Trophoblast cell (in vitro differentiated cells and primary cell): ENCODE measurements at regions not wholly inside any gene's neighbourhood (a gene's known extent, or its start where the extent isn't known, plus 50 kb on each side); places are given as distances from the start of the nearest gene placed in this dataset.

Experiments used
- DNase-seq, 2 donors: peaks; one replicate each; pipeline ENCODE4 v3.0.0-alpha.2; 2016
- H2AFZ ChIP-seq: 2 replicates; pipeline ENCODE4 v1.6.1; 2013; ENCODE audit warnings: low read length, moderate library complexity, mild to moderate bottlenecking; ENCODE audit not compliant: insufficient read depth, poor library complexity
- H2AK5ac ChIP-seq: 2 replicates; pipeline ENCODE4 v1.6.1; 2013; ENCODE audit warnings: mild to moderate bottlenecking, low read length
- H2BK120ac ChIP-seq: 2 replicates; pipeline ENCODE4 v1.6.1; 2013; ENCODE audit warnings: low read length, mild to moderate bottlenecking, moderate library complexity; ENCODE audit not compliant: insufficient read depth, poor library complexity
- H2BK12ac ChIP-seq: 2 replicates; pipeline ENCODE4 v1.6.1; 2013; ENCODE audit warnings: mild to moderate bottlenecking, low read length, moderate library complexity
- H2BK5ac ChIP-seq: 2 replicates; pipeline ENCODE4 v1.6.1; 2013; ENCODE audit warnings: low read length, low read depth, moderate library complexity, mild to moderate bottlenecking; ENCODE audit not compliant: poor library complexity
- H3K14ac ChIP-seq: 2 replicates; pipeline ENCODE4 v1.6.1; 2013; ENCODE audit warnings: mild to moderate bottlenecking, low read length
- H3K18ac ChIP-seq: 2 replicates; pipeline ENCODE4 v1.6.1; 2013; ENCODE audit warnings: mild to moderate bottlenecking, low read length
- H3K23ac ChIP-seq: 2 replicates; pipeline ENCODE4 v1.6.1; 2013; ENCODE audit warnings: low read length
- H3K27ac ChIP-seq: 2 replicates; pipeline ENCODE4 v1.5.1; 2013; ENCODE audit warnings: low read depth, mild to moderate bottlenecking, inconsistent platforms, low read length, moderate library complexity
- H3K27me3 ChIP-seq: 2 replicates; pipeline ENCODE4 v1.6.1; 2013; ENCODE audit warnings: inconsistent platforms, mild to moderate bottlenecking, low read length, moderate library complexity; ENCODE audit not compliant: insufficient read depth
- H3K36me3 ChIP-seq, 2 experiments: 1 replicate in 1 of 2; 2 replicates in 1 of 2; pipeline ENCODE4 v1.6.1; 2013; ENCODE audit warnings: low read length in 2 of 2, mild to moderate bottlenecking in 2 of 2, moderate library complexity in 1 of 2; ENCODE audit not compliant: insufficient read depth in 2 of 2, control insufficient read depth in 1 of 2
- H3K4ac ChIP-seq: 2 replicates; pipeline ENCODE4 v1.6.1; 2013; ENCODE audit warnings: low read depth, mild to moderate bottlenecking, low read length, moderate library complexity
- H3K4me1 ChIP-seq, 2 experiments: 1 replicate in 1 of 2; 2 replicates in 1 of 2; pipeline ENCODE4 v1.6.1; 2013; ENCODE audit warnings: low read length in 2 of 2, mild to moderate bottlenecking in 2 of 2, moderate library complexity in 1 of 2; ENCODE audit not compliant: insufficient read depth in 2 of 2, control insufficient read depth in 1 of 2
- H3K4me2 ChIP-seq: 2 replicates; pipeline ENCODE4 v1.6.1; 2013; ENCODE audit warnings: inconsistent platforms, mild to moderate bottlenecking, low read length, moderate library complexity
- H3K4me3 ChIP-seq: 2 replicates; pipeline ENCODE4 v1.5.1; 2013; ENCODE audit warnings: mild to moderate bottlenecking, low read depth, low read length, inconsistent platforms
- H3K79me1 ChIP-seq: one replicate; pipeline ENCODE4 v1.6.1; 2013; ENCODE audit warnings: low read length
- H3K79me2 ChIP-seq: 2 replicates; pipeline ENCODE4 v1.6.1; 2013; ENCODE audit warnings: low read length, mild to moderate bottlenecking; ENCODE audit not compliant: control insufficient read depth, insufficient read depth, poor library complexity
- H3K9ac ChIP-seq: 2 replicates; pipeline ENCODE4 v1.6.1; 2013; ENCODE audit warnings: mild to moderate bottlenecking, low read length
- H3K9me3 ChIP-seq: 2 replicates; pipeline ENCODE4 v1.6.1; 2013; ENCODE audit warnings: low read depth, mild to moderate bottlenecking, control low read depth, inconsistent platforms, low read length; ENCODE audit not compliant: insufficient read depth
- H4K12ac ChIP-seq: 2 replicates; pipeline ENCODE4 v1.6.1; 2013; ENCODE audit warnings: low read depth, mild to moderate bottlenecking, low read length, moderate library complexity
- H4K8ac ChIP-seq: 2 replicates; pipeline ENCODE4 v1.6.1; 2013; ENCODE audit warnings: low read depth, mild to moderate bottlenecking, low read length, moderate library complexity
- H4K91ac ChIP-seq: one replicate; pipeline ENCODE4 v1.6.1; 2013; ENCODE audit warnings: low read depth, mild to moderate bottlenecking, low read length, moderate library complexity
- WGBS: extraction: QIAGEN DNeasy Blood & Tissue Kit; methylation state at CpG from one replicate; pipeline ENCODE4 v1.1.7; 2013; ENCODE audit warnings: missing lambda C conversion rate; ENCODE audit not compliant: insufficient read length, insufficient coverage; ENCODE audit errors: extremely low coverage; 5-methylcytosine and 5-hydroxymethylcytosine counted together

DNA sequence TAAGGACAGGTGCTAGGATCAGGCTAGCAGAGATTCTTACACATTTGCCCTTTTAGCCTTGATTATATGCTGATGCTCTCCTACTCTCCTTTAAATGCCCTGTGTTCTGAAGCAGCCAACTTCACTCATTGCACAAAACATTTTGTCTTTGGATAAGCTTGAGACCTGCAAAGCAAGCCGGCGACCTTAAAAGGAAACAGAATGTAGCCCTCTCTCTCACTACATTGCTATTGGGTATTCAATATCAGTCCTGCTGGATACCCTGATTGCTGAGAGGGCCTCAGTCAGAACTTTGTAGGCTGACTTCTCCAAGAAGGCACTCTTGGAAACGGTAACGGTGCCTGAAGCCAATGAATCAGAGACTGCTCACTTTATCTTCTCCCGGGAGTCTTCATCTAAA lies 528.9 kb downstream of the DTWD2 start:
- Histone ChIP-seq H2BK120ac (no peak overlapping the region), H3K4ac (no peak overlapping the region), H2BK12ac (no peak overlapping the region), H2AFZ (no peak overlapping the region), H3K14ac (no peak overlapping the region), H3K36me3 (no peaks in the 10 kb centered on the region), H4K8ac (no peak overlapping the region), H3K4me1 (no peaks in the 10 kb centered on the region), H3K4me2 (no peak overlapping the region), H3K4me3 (no peak overlapping the region), H4K12ac (no peak overlapping the region), H3K9me3 (no peaks in the 10 kb centered on the region), H3K9ac (no peak overlapping the region), H3K79me2 (no peaks in the 10 kb centered on the region), H3K79me1 (no peaks in the 10 kb centered on the region), H2BK5ac (no peak overlapping the region), H3K18ac (no peak overlapping the region), H4K91ac (no peak overlapping the region), H2AK5ac (no peak overlapping the region), H3K27ac (no peak overlapping the region), H3K27me3 (no peaks in the 10 kb centered on the region), H3K23ac (no peak overlapping the region)
- no CpG with 5 or more reads among the region's 5 CpGs for WGBS
- no peak for DNase-seq

DNA sequence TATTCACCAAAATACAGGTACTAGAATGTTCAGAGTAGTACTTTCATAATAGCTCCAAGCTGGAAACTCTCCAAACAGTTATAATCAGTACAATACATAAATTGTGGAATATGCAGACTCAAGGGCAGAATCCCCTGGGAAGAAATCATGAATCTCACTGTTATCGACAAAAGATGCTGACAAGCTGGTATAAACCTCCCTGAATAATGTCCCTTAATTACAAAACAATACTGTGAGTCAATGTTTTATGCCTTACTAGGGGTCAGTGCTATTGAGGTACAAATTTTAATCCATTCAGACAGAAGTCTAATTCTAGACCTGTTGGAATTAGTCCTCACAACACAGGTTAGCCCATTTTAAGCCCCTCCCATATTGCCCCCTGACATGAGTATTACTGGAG lies 532.3 kb downstream of the DTWD2 start:
- Histone ChIP-seq H3K4ac (no peak overlapping the region), H3K18ac (no peak overlapping the region), H4K8ac (no peak overlapping the region), H3K79me2 (no peaks in the 10 kb centered on the region), H3K36me3 (no peaks in the 10 kb centered on the region), H2BK5ac (no peak overlapping the region), H2BK120ac (no peak overlapping the region), H3K14ac (no peak overlapping the region), H3K4me1 (no peaks in the 10 kb centered on the region), H2AFZ (no peak overlapping the region), H3K23ac (no peak overlapping the region), H3K4me3 (no peak overlapping the region), H3K79me1 (no peaks in the 10 kb centered on the region), H3K27me3 (no peaks in the 10 kb centered on the region), H4K12ac (no peak overlapping the region), H2BK12ac (no peak overlapping the region), H3K9ac (no peak overlapping the region), H3K4me2 (no peak overlapping the region), H2AK5ac (no peak overlapping the region), H3K9me3 (no peaks in the 10 kb centered on the region), H3K27ac (no peak overlapping the region), H4K91ac (no peak overlapping the region)
- no CpG with 5 or more reads among the region's 1 CpG for WGBS
- DNase-seq = no peak

DNA sequence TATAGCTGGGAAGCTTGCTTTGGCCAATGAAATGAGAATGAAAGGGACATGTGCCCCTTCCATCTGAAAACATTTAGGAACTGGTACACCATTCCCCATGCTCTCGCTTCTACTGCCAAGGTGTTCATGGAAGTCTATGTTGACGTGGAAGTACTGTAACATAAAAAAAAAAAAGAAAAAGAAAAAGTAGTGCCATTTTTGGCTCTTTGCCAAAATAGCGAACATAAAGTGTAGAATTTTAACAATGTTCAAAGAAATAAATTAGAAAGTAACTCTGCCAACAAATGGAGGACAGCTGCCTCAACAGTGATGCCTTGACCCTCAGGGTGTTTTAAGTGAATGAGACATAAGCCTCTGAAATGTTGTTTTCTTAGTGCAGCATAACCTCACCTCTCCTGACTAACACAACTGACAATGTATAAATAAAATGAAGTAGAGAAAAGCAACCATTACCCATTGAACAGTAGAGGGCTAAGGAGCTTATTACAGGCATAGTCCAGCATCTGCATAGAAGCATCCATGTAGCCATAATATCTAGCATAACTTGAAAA lies 536.6 kb downstream of the DTWD2 start:
- H3K18ac ChIP-seq = no peak overlapping the region
- no peak overlapping the region for H4K12ac ChIP-seq
- H4K91ac ChIP-seq = no peak overlapping the region
- no peaks in the 10 kb centered on the region for H3K79me2 ChIP-seq
- H3K27ac ChIP-seq = no peak overlapping the region
- H2BK5ac ChIP-seq = no peak overlapping the region
- H3K4me1 ChIP-seq = no peaks in the 10 kb centered on the region
- no peak overlapping the region for H2BK120ac ChIP-seq
- H3K36me3 ChIP-seq = no peaks in the 10 kb centered on the region
- no peak overlapping the region for H2AK5ac ChIP-seq
- no peak overlapping the region for H3K14ac ChIP-seq
- no peak overlapping the region for H3K4me3 ChIP-seq
- no peak overlapping the region for H3K4ac ChIP-seq
- H3K9ac ChIP-seq = no peak overlapping the region
- H3K79me1 ChIP-seq = no peaks in the 10 kb centered on the region
- DNase-seq = no peak
- no peak overlapping the region for H3K23ac ChIP-seq
- no CpG with 5 or more reads among the region's 3 CpGs for WGBS
- no peak overlapping the region for H4K8ac ChIP-seq
- no peak overlapping the region for H3K4me2 ChIP-seq
- no peaks in the 10 kb centered on the region for H3K9me3 ChIP-seq
- no peak overlapping the region for H2BK12ac ChIP-seq
- no peak overlapping the region for H2AFZ ChIP-seq
- no peaks in the 10 kb centered on the region for H3K27me3 ChIP-seq

DNA sequence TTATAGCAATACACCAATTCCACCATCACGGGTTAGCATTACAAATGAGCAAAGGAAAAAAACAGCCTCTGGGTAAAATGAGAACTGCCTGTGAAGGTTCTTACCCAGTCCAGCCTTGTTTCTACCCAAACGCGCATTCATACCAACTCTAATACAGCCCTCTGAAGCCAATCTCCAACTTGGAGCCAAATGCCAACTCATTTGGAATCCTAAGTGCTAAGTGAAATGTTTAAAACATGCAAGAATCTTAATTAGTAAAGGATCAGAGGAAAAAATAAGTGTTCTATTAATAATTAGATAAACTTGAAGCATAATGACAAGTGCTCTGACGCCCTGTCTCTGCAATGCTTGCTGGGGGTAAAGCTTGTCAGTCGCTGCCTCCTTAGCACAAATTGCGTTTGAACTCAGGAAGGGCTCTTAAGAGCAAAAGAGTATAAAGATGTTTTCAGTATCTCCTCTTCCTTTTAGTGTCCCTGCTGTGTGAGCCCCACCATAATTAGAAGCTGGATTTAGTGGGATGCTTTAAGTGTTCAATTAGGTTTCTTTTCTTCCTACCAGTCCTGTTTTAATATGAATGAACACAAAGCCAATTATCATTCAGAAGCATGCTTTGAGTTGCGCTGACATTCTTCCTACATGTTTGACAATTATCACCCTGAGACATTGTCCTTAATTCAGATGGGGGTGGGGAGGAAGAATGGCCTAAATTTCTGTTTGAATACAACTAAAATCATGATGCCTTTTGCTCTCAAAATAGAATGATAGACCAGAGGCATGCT lies 537.6 kb downstream of the DTWD2 start:
- no CpG with 5 or more reads among the region's 7 CpGs for WGBS
- H4K8ac ChIP-seq = no peak overlapping the region
- H3K36me3 ChIP-seq = no peaks in the 10 kb centered on the region
- no peak overlapping the region for H3K27ac ChIP-seq
- no peaks in the 10 kb centered on the region for H3K79me2 ChIP-seq
- no peak overlapping the region for H2BK120ac ChIP-seq
- H3K4me3 ChIP-seq = no peak overlapping the region
- H3K18ac ChIP-seq = no peak overlapping the region
- H3K4me1 ChIP-seq = no peaks in the 10 kb centered on the region
- H2BK12ac ChIP-seq = no peak overlapping the region
- H3K4me2 ChIP-seq = no peak overlapping the region
- H3K9ac ChIP-seq = no peak overlapping the region
- no peak overlapping the region for H3K4ac ChIP-seq
- H2BK5ac ChIP-seq = no peak overlapping the region
- no peak overlapping the region for H2AFZ ChIP-seq
- DNase-seq = no peak
- H2AK5ac ChIP-seq = no peak overlapping the region
- H4K12ac ChIP-seq = no peak overlapping the region
- H4K91ac ChIP-seq = no peak overlapping the region
- no peak overlapping the region for H3K14ac ChIP-seq
- H3K27me3 ChIP-seq = no peaks in the 10 kb centered on the region
- no peak overlapping the region for H3K23ac ChIP-seq
- H3K79me1 ChIP-seq = no peaks in the 10 kb centered on the region
- H3K9me3 ChIP-seq = no peaks in the 10 kb centered on the region
